PC-9 (cell line): ENCODE measurements at regions not wholly inside any gene's neighbourhood (a gene's known extent, or its start where the extent isn't known, plus 50 kb on each side); places are given as distances from the start of the nearest gene placed in this dataset.

ENCODE experiments used
- BruUV-seq: library from RNA; stranded (reverse); fragments of 400-500 nt; replicated peaks from 2 replicates; lab custom pipeline; 2021; lab: Mats Ljungman, UMichigan
- CTCF ChIA-PET: fragments of 300-600 bp; sonication (Branson Sonifier 250); formaldehyde crosslinking; loops from one replicate; lab custom pipeline; 2022; ENCODE audit warnings: antibody characterized with exemption; lab: Charles Lee
- POLR2A ChIA-PET: fragments of 300-600 bp; sonication (Branson Sonifier 250); formaldehyde crosslinking; loops from one replicate; lab custom pipeline; 2022; ENCODE audit warnings: antibody characterized with exemption; ENCODE audit not compliant: unreplicated experiment; lab: Charles Lee
- DNase-seq, 2 experiments: peaks; one replicate each; pipeline versions ENCODE4 v3.0.0 to v3.0.0-alpha.2; 2015 to 2022; ENCODE audit warnings: mixed read lengths in 1 of 2
- H2AFZ ChIP-seq: fragments of 200-600 bp; sonication (generic); 2 replicates; pipeline ENCODE4 v1.8.1; 2017; ENCODE audit warnings: antibody characterized with exemption
- H3F3A ChIP-seq: fragments of 200-600 bp; sonication (generic); 2 replicates; pipeline ENCODE4 v1.8.1; 2017; ENCODE audit warnings: antibody characterized with exemption, mild to moderate bottlenecking, low read depth; ENCODE audit not compliant: insufficient read depth
- H3K27ac ChIP-seq: fragments of 200-600 bp; sonication (generic); 2 replicates; pipeline ENCODE4 v1.6.1; 2016; ENCODE audit warnings: mixed run types
- H3K27me3 ChIP-seq: fragments of 200-600 bp; sonication (generic); 2 replicates; pipeline ENCODE4 v1.6.1; 2016; ENCODE audit warnings: low read depth, mixed run types; ENCODE audit not compliant: insufficient read depth
- H3K36me3 ChIP-seq: fragments of 200-600 bp; sonication (generic); 2 replicates; pipeline ENCODE4 v1.6.1; 2016; ENCODE audit warnings: low read depth, mixed run types
- H3K4me1 ChIP-seq: fragments of 200-600 bp; sonication (generic); replicated peaks from 2 replicates; pipeline ENCODE4 v1.6.1; 2016; ENCODE audit warnings: mixed run types; ENCODE audit not compliant: insufficient read depth
- H3K4me2 ChIP-seq: fragments of 200-600 bp; sonication (generic); 2 replicates; pipeline ENCODE4 v1.6.1; 2017; ENCODE audit warnings: mixed run types
- H3K4me3 ChIP-seq: fragments of 200-600 bp; sonication (generic); 2 replicates; pipeline ENCODE4 v1.6.1; 2016; ENCODE audit warnings: mixed run types
- H3K79me2 ChIP-seq: fragments of 200-600 bp; sonication (generic); 2 replicates; pipeline ENCODE4 v1.6.1; 2017; ENCODE audit warnings: low read depth, mixed run types
- H3K9me2 ChIP-seq: fragments of 200-600 bp; sonication (generic); 2 replicates; pipeline ENCODE4 v1.8.1; 2017; ENCODE audit warnings: mild to moderate bottlenecking; ENCODE audit not compliant: insufficient read depth
- H3K9me3 ChIP-seq: fragments of 200-600 bp; sonication (generic); 2 replicates; pipeline ENCODE4 v1.8.1; 2016; ENCODE audit warnings: low read depth; ENCODE audit not compliant: insufficient read depth
- H4K20me1 ChIP-seq: fragments of 200-600 bp; sonication (generic); 2 replicates; pipeline ENCODE4 v1.8.1; 2017; ENCODE audit not compliant: insufficient read depth
- EZH2 ChIP-seq: fragments of 200-600 bp; sonication (generic); IDR thresholded peaks from 2 replicates; pipeline ENCODE4 v1.8.0; 2017; ENCODE audit warnings: antibody characterized with exemption, low read depth
- intact Hi-C: fragments of 100-400 bp; cut with micrococcal nuclease; formaldehyde crosslinking; loops from one replicate; pipeline ENCODE4 v1.10.0; 2022; ENCODE audit not compliant: unreplicated experiment
- TF ChIP-seq, protein P1 (sequence below): fragments of 200-600 bp; sonication (generic); conservative IDR thresholded peaks from 2 replicates; pipeline ENCODE4 v1.6.1; 2017; ENCODE audit warnings: mixed run types, antibody characterized with exemption, mild to moderate bottlenecking, moderate library complexity

DNA sequence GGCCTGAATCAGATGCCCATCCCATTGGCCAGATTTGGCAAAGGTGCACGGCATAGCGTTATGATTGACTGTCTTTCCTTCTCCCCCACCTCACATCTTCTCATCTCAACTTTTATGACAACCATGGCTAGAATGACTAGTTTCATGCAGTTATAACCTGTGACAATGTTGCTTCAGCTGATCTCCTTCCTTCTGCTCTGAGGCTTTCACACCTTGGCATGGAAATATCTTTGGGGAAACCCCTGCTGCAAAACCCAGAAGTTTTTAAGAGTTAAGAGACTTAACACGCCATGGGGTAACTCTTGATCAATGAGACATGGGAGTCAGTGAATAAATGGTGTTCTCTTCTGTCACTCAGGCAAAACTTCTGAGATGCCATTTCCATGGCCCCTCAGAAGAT lies 290.7 kb upstream of the MDFIC2 start:
- Histone ChIP-seq H3K4me1 (no peaks in the 10 kb centered on the region), H3K9me2 (no peaks in the 10 kb centered on the region), H3K9me3 (no peaks in the 10 kb centered on the region), H3K4me2 (no peak overlapping the region), H3K36me3 (no peaks in the 10 kb centered on the region), H3K79me2 (no peaks in the 10 kb centered on the region), H4K20me1 (no peaks in the 10 kb centered on the region), H3F3A (no peaks in the 10 kb centered on the region), H3K27ac (no peak overlapping the region), H3K4me3 (no peak overlapping the region), H2AFZ (no peak overlapping the region), H3K27me3 (no peaks in the 10 kb centered on the region)
- intact Hi-C loops = no loop called here
- ChIA-PET CTCF (no interaction called here), POLR2A (no interaction called here)
- TF ChIP-seq EZH2 = no peak
- TF ChIP-seq, protein P1, sequence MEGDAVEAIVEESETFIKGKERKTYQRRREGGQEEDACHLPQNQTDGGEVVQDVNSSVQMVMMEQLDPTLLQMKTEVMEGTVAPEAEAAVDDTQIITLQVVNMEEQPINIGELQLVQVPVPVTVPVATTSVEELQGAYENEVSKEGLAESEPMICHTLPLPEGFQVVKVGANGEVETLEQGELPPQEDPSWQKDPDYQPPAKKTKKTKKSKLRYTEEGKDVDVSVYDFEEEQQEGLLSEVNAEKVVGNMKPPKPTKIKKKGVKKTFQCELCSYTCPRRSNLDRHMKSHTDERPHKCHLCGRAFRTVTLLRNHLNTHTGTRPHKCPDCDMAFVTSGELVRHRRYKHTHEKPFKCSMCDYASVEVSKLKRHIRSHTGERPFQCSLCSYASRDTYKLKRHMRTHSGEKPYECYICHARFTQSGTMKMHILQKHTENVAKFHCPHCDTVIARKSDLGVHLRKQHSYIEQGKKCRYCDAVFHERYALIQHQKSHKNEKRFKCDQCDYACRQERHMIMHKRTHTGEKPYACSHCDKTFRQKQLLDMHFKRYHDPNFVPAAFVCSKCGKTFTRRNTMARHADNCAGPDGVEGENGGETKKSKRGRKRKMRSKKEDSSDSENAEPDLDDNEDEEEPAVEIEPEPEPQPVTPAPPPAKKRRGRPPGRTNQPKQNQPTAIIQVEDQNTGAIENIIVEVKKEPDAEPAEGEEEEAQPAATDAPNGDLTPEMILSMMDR = no peak
- BruUV-seq = no TSS peak
- DNase-seq = no peak

DNA sequence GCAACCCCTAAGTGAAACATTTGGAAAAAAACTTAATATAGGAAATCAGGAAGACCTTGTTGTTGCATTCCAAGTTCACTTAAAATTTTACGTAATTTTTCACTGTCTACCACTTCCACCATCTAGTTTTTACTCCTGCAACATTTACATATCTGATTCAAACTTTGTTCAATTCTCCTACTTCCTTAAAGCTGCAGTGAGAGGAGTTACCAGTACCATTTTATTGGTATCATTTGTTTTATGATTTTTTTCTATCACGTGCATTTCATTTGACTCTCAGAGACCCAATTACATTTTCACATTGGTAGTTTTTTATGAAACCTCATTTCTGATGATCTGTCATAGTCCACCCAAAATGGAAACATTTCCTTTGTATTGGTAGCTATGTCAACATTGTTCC lies 284.9 kb upstream of the MDFIC2 start:
- Histone ChIP-seq H3K4me3 (no peak overlapping the region), H3K27me3 (no peaks in the 10 kb centered on the region), H3K4me1 (no peaks in the 10 kb centered on the region), H3F3A (no peaks in the 10 kb centered on the region), H3K79me2 (no peaks in the 10 kb centered on the region), H3K9me3 (no peaks in the 10 kb centered on the region), H3K27ac (no peak overlapping the region), H3K9me2 (no peaks in the 10 kb centered on the region), H3K36me3 (no peaks in the 10 kb centered on the region), H3K4me2 (no peak overlapping the region), H4K20me1 (no peaks in the 10 kb centered on the region), H2AFZ (no peak overlapping the region)
- intact Hi-C loops = no loop called here
- no TSS peak for BruUV-seq
- POLR2A ChIA-PET = no interaction called here
- TF ChIP-seq EZH2 = no peak
- TF ChIP-seq, protein P1 = no peak
- DNase-seq = no peak
- CTCF ChIA-PET = no interaction called here

- Histone ChIP-seq H2AFZ (no peak overlapping the region), H3K9me3 (no peaks in the 10 kb centered on the region), H3K4me3 (no peak overlapping the region), H3K4me2 (no peak overlapping the region), H3F3A (no peaks in the 10 kb centered on the region), H3K27me3 (no peaks in the 10 kb centered on the region), H3K27ac (no peak overlapping the region), H3K9me2 (no peaks in the 10 kb centered on the region), H3K4me1 (no peaks in the 10 kb centered on the region), H4K20me1 (no peaks in the 10 kb centered on the region), H3K79me2 (no peaks in the 10 kb centered on the region), H3K36me3 (no peaks in the 10 kb centered on the region)
- DNase-seq = no peak
- ChIA-PET POLR2A (no interaction called here), CTCF (no interaction called here)
- intact Hi-C loops = no loop called here
- no TSS peak for BruUV-seq
- no peak for TF ChIP-seq EZH2
- TF ChIP-seq, protein P1 = no peak
Measured at GRCh38 chr3:70583682-70584081, 271.2 kb upstream of the MDFIC2 start.
